Left lung (tissue), 4 donors: ENCODE measurements at regions not wholly inside any gene's neighbourhood (a gene's known extent, or its start where the extent isn't known, plus 50 kb on each side); places are given as distances from the start of the nearest gene placed in this dataset.
A peak's percentile ranks its signal among the peaks of the same experiment; 100 is the strongest.

Experiments
- ATAC-seq: fragments of 200-7000 bp; cut with Tn5 transposase; one replicate; pipeline ENCODE4 v1.9.1; 2020; ENCODE audit warnings: moderate library complexity
- DNase-seq, 4 donors: peaks; one replicate each; pipeline ENCODE4 v3.0.0-alpha.2; 2013 to 2020
- H3K27ac ChIP-seq, 2 donors: fragments of 200-600 bp; sonication (generic) in 1 of 2; one replicate each; pipeline versions ENCODE4 v1.5.0 to v1.8.0; 2020 to 2021
- H3K27me3 ChIP-seq, 2 donors: fragments of 200-600 bp; sonication (generic) in 1 of 2; one replicate each; pipeline versions ENCODE4 v1.5.0 to v1.8.0; 2020 to 2021
- H3K36me3 ChIP-seq, 2 donors: fragments of 200-600 bp; sonication (generic) in 1 of 2; one replicate each; pipeline versions ENCODE4 v1.5.0 to v1.8.0; 2020 to 2021
- H3K4me1 ChIP-seq, 2 donors: fragments of 200-600 bp; one replicate each; pipeline ENCODE4 v1.8.0; 2021
- H3K4me3 ChIP-seq, 2 donors: fragments of 200-600 bp; sonication (generic) in 1 of 2; one replicate each; pipeline versions ENCODE4 v1.5.0 to v1.8.0; 2020 to 2021; ENCODE audit warnings: mild to moderate bottlenecking in 1 of 2
- H3K9me3 ChIP-seq, 2 donors: fragments of 200-600 bp; sonication (generic) in 1 of 2; one replicate each; pipeline versions ENCODE4 v1.5.0 to v1.8.0; 2020 to 2021
- CTCF ChIP-seq, 2 donors: fragments of 200-600 bp; sonication (generic) in 1 of 2; IDR thresholded peaks; one replicate each; pipeline versions ENCODE4 v1.5.0 to v1.8.0; 2021; ENCODE audit warnings: antibody characterized with exemption in 2 of 2
- intact Hi-C, 2 donors: fragments of 100-400 bp; cut with DNase I; formaldehyde crosslinking; loops; one replicate each; pipeline versions ENCODE4 v1.11.2 to v1.14.2; 2022
- donor health status: DM: no; HTN: yes; CAD: no.
- donor health status: DM: no; HTN: no; CAD: no.

- DNase-seq = no peak
- Histone ChIP-seq H3K27ac (no peak overlapping the region), H3K27me3 (no peaks in the 10 kb centered on the region), H3K36me3 (no peaks in the 10 kb centered on the region), H3K9me3 (no peaks in the 10 kb centered on the region), H3K4me3 (no peak overlapping the region), H3K4me1 (peaks cover 11 to 40% of the 10 kb centered on the region in 2 donors)
- TF ChIP-seq CTCF (IDR thresholded peaks at IDR 0.05) = no peak
- ATAC-seq = no peak
- intact Hi-C loops = no loop called here
Observed at GRCh38 chr11:8788616-8789015, 106.0 kb downstream of the RPL27A start.

GRCh38 chr11:8789864-8790263 lies 107.3 kb downstream of the RPL27A start:
- ATAC-seq (peak; percentile 69), DNase-seq (no peak)
- no peaks in the 10 kb centered on the region for H3K36me3 ChIP-seq
- H3K4me3 ChIP-seq = no peak overlapping the region
- H3K9me3 ChIP-seq = no peaks in the 10 kb centered on the region
- intact Hi-C loops = no loop called here
- peaks cover 11 to 51% of the 10 kb centered on the region in 2 donors for H3K4me1 ChIP-seq
- no peak for TF ChIP-seq CTCF (IDR thresholded peaks at IDR 0.05)
- H3K27ac ChIP-seq = peak overlapping the region in 1 of 2 donors; percentile 26
- no peaks in the 10 kb centered on the region for H3K27me3 ChIP-seq

GRCh38 chr11:8790968-8791367 lies 108.4 kb downstream of the RPL27A start:
- DNase-seq (no peak), ATAC-seq (peak; percentile 32)
- Histone ChIP-seq H3K36me3 (no peaks in the 10 kb centered on the region), H3K27ac (peak overlapping the region in 1 of 2 donors; percentile 26), H3K9me3 (no peaks in the 10 kb centered on the region), H3K4me1 (peaks cover 11 to 51% of the 10 kb centered on the region in 2 donors), H3K27me3 (no peaks in the 10 kb centered on the region), H3K4me3 (no peak overlapping the region)
- TF ChIP-seq CTCF (IDR thresholded peaks at IDR 0.05) = no peak
- intact Hi-C loops = no loop called here

- no peaks in the 10 kb centered on the region for H3K27me3 ChIP-seq
- no peaks in the 10 kb centered on the region for H3K36me3 ChIP-seq
- H3K27ac ChIP-seq = peak overlapping the region in 1 of 2 donors; percentile 30
- no peak overlapping the region for H3K4me3 ChIP-seq
- no peaks in the 10 kb centered on the region for H3K9me3 ChIP-seq
- peaks cover 11 to 41% of the 10 kb centered on the region in 2 donors for H3K4me1 ChIP-seq
- no peak for TF ChIP-seq CTCF (IDR thresholded peaks at IDR 0.05)
- intact Hi-C loops = no loop called here
- peak in 1 of 4 donors; percentile 74 for DNase-seq
- no peak for ATAC-seq
Observed at GRCh38 chr11:8792710-8793109, 110.1 kb downstream of the RPL27A start.

- DNase-seq = peak in 1 of 4 donors; percentile 56
- H3K36me3 ChIP-seq = no peaks in the 10 kb centered on the region
- peaks cover 11 to 40% of the 10 kb centered on the region in 2 donors for H3K4me1 ChIP-seq
- H3K4me3 ChIP-seq = no peak overlapping the region
- peak overlapping the region in 1 of 2 donors; percentile 30 for H3K27ac ChIP-seq
- H3K27me3 ChIP-seq = no peaks in the 10 kb centered on the region
- peak; percentile 39 for ATAC-seq
- intact Hi-C loops = no loop called here
- H3K9me3 ChIP-seq = no peaks in the 10 kb centered on the region
- no peak for TF ChIP-seq CTCF (IDR thresholded peaks at IDR 0.05)
Observed at GRCh38 chr11:8793114-8793777, 110.7 kb downstream of the RPL27A start.
